SHP77 (cell line): ENCODE measurements at regions not wholly inside any gene's neighbourhood (a gene's known extent, or its start where the extent isn't known, plus 50 kb on each side); places are given as distances from the start of the nearest gene placed in this dataset.
A peak's percentile ranks its signal among the peaks of the same experiment; 100 is the strongest.

Experiments used
- DNase-seq, 2 experiments: peaks; one replicate each; lab custom pipeline; 2025; lab: John Stamatoyannopoulos, UW

- no peak for DNase-seq
These were observed 304.6 kb downstream of the ACTL7B start for GRCh38 chr9:108551030-108551841.

DNA sequence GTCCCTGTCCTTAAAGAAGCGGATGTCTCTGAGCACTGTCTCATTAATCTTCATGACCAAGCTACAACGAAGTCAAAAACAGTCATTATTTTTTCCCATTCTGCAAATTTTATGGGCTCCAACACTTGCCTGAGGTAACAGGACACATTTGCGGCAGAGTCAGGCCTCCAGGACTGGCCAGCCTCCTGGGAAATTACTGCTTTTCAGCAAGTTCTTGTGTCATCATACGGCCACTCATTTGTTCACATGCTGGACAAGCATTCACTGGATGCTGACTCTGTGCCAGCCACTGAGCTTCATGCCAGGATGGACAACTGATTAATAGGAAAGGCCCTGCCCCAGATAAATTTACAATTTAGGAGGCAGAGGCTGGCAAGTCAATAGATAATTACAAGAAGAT, 305.7 kb downstream of the ACTL7B start:
- DNase-seq = no peak

DNA sequence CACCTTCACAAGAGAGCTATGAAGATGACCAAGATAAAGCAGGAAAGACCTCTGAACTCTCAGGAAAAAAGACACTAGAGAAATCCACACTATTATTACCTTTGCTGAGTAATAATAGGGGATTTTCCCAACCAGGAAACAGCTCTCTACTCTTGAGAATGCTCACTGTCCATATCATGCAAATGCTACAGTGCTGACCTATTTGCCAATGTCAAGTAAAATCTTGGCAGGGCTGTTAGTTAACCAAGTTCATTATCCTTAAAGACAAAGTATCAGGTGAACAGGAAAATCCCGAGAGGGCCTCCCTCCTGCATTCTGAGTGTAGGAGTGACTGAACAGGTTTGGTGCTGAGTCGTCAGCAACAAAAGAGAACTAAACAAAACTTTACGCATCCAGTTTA, 306.6 kb downstream of the ACTL7B start:
- no peak for DNase-seq

GRCh38 chr9:108547411-108548135, 308.2 kb downstream of the ACTL7B start:
- no peak for DNase-seq

DNA sequence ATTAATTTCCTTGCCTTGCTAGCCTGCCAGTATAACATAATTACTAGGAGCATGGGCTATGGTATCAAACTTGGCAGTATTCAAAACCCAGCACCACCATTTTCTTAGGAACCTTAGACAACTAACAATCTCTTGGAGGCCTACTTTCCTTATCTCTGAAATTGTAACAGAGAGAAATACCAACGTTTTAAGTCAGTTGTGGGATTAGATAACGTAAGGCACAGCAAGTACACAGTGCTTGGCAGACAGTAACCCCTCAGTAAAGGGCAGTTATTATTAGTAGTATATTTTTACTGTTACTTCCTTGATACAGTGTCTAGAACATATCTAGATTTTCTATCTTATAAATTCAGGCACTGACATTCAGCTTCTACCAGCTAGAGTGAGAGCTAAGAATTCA, 309.6 kb downstream of the ACTL7B start:
- DNase-seq = no peak

- no peak for DNase-seq
These were observed 310.4 kb downstream of the ACTL7B start for GRCh38 chr9:108545436-108545835.

DNA sequence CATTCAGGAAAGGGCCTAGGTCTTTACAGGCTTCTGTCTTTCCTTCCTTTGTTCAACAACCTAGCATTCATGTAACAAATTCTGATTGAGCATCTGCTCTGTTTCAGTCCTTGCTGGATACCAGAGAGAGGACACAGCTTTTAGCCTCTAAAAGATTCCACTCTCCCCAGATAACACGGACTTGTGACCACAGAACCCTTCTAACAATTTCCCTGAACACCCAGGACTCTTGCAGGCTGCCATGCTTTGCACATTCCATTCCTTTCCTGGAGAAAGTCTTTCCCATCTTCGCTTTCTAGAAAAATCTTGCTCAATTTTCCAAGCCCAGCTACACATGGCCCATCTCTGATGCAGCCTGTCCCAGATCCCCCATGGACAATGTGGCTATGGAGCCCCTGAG, 310.9 kb downstream of the ACTL7B start:
- DNase-seq = no peak

DNA sequence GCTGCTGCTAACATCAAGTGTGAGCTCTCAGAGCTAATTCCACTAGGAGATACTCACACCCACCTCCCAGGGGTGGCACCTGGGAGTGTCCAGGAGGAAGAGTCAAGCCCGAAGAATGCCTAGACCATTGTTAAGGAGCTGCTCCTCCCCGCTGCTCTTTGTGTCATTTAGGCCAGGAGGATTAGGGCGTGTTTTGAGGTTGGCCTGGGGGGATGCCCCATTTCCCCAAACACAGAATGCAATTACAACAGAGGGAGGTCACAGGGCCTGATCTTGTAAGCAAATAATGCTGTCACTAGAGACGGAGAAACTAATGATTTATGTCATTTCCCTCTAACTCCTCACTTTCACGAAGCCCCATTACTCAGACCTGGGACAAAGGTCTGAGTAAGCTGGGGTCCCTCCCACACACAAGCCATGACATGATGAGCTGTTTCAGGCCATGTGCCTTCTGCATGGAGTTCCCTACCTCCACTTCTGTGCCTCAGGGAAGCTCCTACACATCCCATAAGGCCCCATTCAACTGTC, 312.5 kb downstream of the ACTL7B start:
- DNase-seq = no peak

DNA sequence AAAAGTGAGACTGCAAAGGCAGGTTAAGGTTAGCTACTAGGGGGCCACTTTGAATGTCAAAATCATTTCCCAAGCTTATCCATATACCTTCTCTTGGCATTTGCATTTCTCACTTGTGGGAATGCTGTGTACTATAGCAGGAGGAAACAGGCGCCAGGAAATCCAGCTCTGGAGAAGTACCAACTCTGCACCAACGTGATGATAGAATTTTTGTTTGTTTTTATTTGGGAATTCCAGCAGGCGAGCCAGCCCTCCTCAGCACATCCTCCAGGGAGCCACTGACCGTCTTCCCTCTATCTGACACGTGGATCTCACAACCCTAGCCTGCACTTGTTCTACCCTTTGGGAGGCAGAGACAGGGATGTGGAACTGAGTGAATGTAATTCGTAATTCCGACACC, 318.0 kb downstream of the ACTL7B start:
- DNase-seq = no peak

GRCh38 chr9:108536836-108537601, 318.8 kb downstream of the ACTL7B start:
- DNase-seq = no peak

DNA sequence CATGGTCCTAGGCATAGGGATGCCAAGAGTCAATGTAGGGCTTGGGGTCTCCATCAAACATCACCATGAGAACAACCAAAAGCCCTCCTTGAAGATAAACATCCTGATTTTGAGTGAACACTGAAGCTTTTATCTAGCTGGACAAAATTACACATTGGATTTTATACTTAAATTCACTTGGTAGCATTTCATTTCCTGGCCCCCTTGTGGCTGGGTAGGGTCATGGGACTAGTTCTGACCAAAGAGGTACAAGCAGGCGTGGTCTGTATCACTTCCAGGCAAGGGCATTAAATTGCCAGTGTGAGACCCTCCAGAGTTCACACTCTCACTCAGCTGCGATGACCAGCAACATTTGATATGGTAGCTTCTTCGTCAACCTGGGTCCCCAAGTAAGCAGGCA, 320.3 kb downstream of the ACTL7B start:
- DNase-seq = peak in 1 of 2 experiments; percentile 11

GRCh38 chr9:108534741-108535140, 321.0 kb downstream of the ACTL7B start:
- DNase-seq = no peak

DNA sequence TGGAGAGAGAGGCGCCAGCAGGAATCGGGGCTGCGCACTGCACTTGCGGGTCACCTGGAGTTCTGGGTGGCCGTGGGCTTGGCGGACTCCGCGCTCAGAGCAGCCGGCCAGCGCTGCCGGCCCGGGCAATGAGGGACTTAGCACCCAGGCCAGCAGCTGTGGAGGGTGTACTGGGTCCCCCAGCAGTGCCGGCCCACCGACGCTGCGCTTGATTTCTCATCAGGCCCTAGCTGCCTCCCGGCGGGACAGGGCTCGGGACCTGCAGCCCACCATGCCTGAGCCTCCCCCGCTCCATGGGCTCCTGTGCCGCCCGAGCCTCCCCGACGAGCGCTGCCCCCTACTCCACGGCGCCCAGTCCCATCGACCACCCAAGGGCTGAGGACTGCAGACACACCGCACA, 325.6 kb downstream of the ACTL7B start:
- no peak for DNase-seq

GRCh38 chr9:108528231-108528630, 327.6 kb downstream of the ACTL7B start:
- DNase-seq = no peak

GRCh38 chr9:108526518-108526917, 329.3 kb downstream of the ACTL7B start:
- no peak for DNase-seq

DNA sequence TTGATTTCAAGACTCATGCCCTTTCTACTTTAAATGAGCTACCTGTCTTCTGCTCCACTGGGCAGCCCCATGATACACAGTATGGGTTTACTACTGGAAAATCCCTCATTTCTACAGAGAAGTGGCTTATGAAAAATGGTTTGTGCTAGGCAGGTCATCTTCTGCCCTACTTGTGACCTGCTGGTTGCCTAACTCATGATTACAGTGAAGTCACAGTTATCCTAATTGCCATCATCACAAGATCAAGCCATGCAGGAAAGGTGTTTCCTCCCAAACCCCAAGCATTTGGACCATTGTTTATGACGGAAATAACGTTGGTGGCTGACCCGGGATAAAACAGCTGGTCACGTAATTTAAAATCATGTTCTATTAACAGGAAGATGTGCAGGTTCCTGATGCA, 330.6 kb downstream of the ACTL7B start:
- no peak for DNase-seq

GRCh38 chr9:108521063-108521590, 334.7 kb downstream of the ACTL7B start:
- DNase-seq = no peak

- DNase-seq = no peak
These were observed 336.3 kb downstream of the ACTL7B start for GRCh38 chr9:108519437-108519836.

DNA sequence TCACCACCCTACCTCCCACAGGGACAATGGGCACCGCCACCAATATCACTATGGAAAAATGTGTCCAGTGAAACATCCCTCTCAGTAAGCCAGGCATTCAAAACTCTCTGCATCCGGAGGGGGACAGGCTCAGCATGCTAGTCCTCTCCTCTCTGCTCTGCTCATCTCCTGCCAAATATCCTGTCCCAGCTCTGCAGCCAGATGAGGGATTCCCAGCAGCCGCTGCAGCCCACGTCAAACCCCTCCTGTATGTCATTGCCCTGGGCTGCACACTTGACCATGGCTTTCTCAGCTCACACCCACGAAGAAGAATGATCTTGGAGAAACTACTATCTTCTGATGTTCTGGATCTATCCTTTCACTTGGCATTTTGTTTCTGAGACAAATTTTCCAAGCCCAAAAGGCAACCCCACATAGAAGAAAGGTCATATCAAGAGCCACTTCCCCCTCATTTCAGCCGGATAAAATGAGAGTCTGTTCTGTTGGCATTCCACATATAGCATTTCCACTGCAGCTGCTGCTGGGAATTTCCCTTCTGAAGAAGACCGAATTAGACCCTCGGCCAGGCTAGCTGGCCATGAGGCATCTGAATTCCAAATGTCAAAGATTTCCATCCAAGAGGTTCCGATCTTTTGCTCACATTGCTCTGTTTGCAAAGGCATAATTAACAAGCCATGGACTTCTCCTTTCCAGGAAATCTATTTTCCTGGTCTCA, 338.0 kb downstream of the ACTL7B start:
- DNase-seq = no peak

DNA sequence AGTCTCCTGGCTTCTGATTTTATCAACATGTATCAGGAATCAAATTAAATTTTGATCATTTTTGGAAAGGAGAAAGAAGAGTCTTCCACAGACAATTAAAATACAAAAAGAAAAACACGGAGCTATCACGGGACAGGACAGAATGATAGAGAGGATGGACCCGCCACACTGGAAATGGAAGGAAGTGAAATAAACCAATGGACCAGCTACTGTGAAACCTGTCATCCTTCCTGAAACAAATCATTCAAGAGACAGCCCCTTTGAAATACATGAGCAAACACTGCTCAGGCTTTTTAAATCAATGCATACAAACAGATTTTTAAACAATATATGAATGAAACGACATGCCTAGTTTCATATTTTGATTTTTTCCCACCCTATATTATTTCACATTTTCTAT, 339.4 kb downstream of the ACTL7B start:
- DNase-seq = no peak

DNA sequence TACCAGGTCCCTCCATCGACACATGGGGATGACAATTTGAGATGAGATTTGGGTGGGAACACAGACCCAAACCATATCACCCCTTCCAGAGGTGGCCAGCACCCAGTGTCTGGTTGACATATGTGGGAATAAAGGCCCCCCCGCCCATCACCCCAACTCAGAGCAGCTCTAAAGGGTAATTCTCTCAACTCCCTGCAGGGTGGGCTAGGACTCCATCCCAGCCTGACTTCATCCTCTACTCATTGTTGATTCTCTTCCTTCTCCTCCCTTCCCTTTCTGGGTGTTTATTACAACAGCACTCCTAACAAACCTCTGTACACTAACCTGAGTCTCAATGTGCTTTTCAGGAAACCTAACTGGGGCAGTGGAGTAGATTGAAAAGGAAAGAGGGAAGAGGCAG, 339.9 kb downstream of the ACTL7B start:
- no peak for DNase-seq
